Lower leg skin (tissue), 3 donors: ENCODE measurements at regions not wholly inside any gene's neighbourhood (a gene's known extent, or its start where the extent isn't known, plus 50 kb on each side); places are given as distances from the start of the nearest gene placed in this dataset.

Experiments used
- POLR2A ChIP-seq, 2 donors: fragments of 450-650 bp; IDR thresholded peaks; one replicate each; pipeline ENCODE4 v1.6.1; 2016 to 2017; ENCODE audit warnings: antibody characterized with exemption in 2 of 2, mild to moderate bottlenecking in 1 of 2, moderate library complexity in 1 of 2
- TF ChIP-seq, protein P1 (sequence below), 3 donors: fragments of 450-650 bp; IDR thresholded peaks; one replicate each; pipeline ENCODE4 v1.5.1; 2016; ENCODE audit warnings: antibody characterized with exemption in 3 of 3, mild to moderate bottlenecking in 3 of 3, moderate library complexity in 2 of 3

DNA sequence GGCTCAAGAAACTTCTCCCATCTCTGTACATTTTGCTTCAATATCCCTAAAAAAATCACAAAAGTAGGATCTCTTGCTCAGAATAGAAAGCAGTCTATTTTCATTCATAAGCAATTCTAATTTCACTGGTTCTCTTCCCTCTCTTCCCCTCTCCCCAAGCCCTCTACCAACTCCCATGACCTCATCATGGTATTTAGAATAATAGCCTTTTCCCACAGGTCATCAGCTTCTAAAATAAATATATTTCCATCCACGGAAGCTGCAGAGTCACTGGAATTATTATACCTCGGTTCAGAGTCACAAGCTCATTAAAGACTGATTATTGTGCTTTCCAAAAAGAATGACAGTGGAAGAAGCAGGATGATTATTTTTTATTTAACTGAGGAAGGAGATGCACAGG is 84.2 kb upstream of the ADRA1B start:
- no peak for TF ChIP-seq POLR2A (IDR thresholded peaks at IDR 0.05)
- TF ChIP-seq, protein P1, sequence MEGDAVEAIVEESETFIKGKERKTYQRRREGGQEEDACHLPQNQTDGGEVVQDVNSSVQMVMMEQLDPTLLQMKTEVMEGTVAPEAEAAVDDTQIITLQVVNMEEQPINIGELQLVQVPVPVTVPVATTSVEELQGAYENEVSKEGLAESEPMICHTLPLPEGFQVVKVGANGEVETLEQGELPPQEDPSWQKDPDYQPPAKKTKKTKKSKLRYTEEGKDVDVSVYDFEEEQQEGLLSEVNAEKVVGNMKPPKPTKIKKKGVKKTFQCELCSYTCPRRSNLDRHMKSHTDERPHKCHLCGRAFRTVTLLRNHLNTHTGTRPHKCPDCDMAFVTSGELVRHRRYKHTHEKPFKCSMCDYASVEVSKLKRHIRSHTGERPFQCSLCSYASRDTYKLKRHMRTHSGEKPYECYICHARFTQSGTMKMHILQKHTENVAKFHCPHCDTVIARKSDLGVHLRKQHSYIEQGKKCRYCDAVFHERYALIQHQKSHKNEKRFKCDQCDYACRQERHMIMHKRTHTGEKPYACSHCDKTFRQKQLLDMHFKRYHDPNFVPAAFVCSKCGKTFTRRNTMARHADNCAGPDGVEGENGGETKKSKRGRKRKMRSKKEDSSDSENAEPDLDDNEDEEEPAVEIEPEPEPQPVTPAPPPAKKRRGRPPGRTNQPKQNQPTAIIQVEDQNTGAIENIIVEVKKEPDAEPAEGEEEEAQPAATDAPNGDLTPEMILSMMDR (IDR thresholded peaks at IDR 0.05): no peak
